Astrocyte (in vitro differentiated cells and primary cell): ENCODE measurements at regions not wholly inside any gene's neighbourhood (a gene's known extent, or its start where the extent isn't known, plus 50 kb on each side); places are given as distances from the start of the nearest gene placed in this dataset.

Source experiments
- EZH2 ChIP-seq: IDR thresholded peaks from 2 replicates; pipeline ENCODE4 v1.6.1; 2012; ENCODE audit warnings: mild to moderate bottlenecking, low read length, inconsistent platforms; ENCODE audit not compliant: insufficient read depth
- TF ChIP-seq, protein P1 (sequence below): IDR thresholded peaks from 2 replicates; pipeline ENCODE4 v1.5.1; 2011; ENCODE audit warnings: low read depth, mild to moderate bottlenecking, inconsistent platforms, low read length, moderate library complexity; ENCODE audit not compliant: insufficient read depth

DNA sequence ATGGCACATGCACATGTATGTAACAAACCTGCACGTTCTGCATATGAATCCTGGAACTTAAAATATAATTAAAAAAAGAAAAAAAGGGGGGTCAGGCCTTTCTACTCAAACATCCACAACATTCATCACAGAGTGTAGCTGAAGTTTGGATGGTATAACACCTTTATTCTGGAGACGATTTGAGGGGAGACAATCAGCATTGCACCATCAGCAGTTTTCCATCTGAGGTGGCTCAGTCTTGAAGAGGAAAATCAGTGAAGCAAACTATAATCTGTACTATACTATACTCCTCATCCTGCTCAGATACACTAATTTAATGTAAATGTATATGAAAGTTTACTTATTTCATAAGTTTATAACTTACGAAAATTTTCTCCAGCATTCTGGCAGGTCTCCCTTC is 969.7 kb downstream of the SLITRK1 start:
- TF ChIP-seq EZH2 = no peak
- TF ChIP-seq, protein P1, sequence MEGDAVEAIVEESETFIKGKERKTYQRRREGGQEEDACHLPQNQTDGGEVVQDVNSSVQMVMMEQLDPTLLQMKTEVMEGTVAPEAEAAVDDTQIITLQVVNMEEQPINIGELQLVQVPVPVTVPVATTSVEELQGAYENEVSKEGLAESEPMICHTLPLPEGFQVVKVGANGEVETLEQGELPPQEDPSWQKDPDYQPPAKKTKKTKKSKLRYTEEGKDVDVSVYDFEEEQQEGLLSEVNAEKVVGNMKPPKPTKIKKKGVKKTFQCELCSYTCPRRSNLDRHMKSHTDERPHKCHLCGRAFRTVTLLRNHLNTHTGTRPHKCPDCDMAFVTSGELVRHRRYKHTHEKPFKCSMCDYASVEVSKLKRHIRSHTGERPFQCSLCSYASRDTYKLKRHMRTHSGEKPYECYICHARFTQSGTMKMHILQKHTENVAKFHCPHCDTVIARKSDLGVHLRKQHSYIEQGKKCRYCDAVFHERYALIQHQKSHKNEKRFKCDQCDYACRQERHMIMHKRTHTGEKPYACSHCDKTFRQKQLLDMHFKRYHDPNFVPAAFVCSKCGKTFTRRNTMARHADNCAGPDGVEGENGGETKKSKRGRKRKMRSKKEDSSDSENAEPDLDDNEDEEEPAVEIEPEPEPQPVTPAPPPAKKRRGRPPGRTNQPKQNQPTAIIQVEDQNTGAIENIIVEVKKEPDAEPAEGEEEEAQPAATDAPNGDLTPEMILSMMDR = no peak
